ENCODE measurements at regions not wholly inside any gene's neighbourhood (a gene's known extent, or its start where the extent isn't known, plus 50 kb on each side); places are given as distances from the start of the nearest gene placed in this dataset.
"Not testable (repeated sequence)": the region's sequence is repeated elsewhere in the genome, so short reads cannot be mapped to it uniquely, and the experiment has no call there.

- Mint-ChIP-seq H3K4me1 (no peaks in the 10 kb centered on the region), H3K9me3 (peaks cover 1% of the 10 kb centered on the region), H3K27ac (no peak overlapping the region), H3K27me3 (ENCODE audit: insufficient read depth) (no peaks in the 10 kb centered on the region), H3K36me3 (ENCODE audit: low read depth) (no peaks in the 10 kb centered on the region), H3K4me3 (no peak overlapping the region)
- Histone ChIP-seq H3K36me3 (ENCODE audit: control insufficient read depth, insufficient read depth, low read length) (no peaks in the 10 kb centered on the region), H3K4me3 (ENCODE audit: low read length) (no peak overlapping the region), H3K27me3 (ENCODE audit: control insufficient read depth, insufficient read depth, low read length, poor library complexity, severe bottlenecking) (no peaks in the 10 kb centered on the region), H3K9ac (ENCODE audit: extremely low read depth, low read length, poor library complexity, severe bottlenecking) (no peak overlapping the region), H3K27ac (ENCODE audit: low read depth, low read length) (no peak overlapping the region), H3K9me3 (ENCODE audit: control insufficient read depth, low read length) (no peaks in the 10 kb centered on the region), H3K4me1 (ENCODE audit: control insufficient read depth, insufficient read depth, low read length) (no peaks in the 10 kb centered on the region)
- 93 to 100% methylated on average over 1 to 4 of the region's 4 CpGs for WGBS, 2 experiments (ENCODE audit: insufficient coverage in 1 of 2, insufficient read length in 1 of 2)
- no peak for TF ChIP-seq CTCF (conservative IDR thresholded peaks at IDR 0.05)
- no peak for DNase-seq
Measured at GRCh38 chr1:194060481-194060880, 874.1 kb upstream of the B3GALT2 start.

DNA sequence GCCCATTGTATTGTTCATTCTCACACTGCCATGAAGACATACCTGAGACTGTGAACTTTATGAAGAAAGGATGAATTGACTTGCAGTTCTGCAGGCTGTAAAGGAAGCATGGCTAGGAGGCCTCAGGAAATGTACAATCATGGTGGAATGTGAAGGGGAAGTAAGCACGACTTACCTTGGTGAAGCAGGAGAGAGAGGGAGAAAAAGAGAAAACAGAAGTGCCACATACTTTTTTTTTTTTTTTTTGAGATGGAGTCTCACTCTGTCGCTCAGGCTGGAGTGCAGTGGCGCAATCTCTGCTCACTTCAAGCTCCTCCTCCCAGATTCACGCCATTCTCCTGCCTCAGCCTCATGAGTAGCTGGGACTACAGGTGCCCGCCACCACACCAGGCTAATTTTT is 871.9 kb upstream of the B3GALT2 start:
- not testable (repeated sequence) for H3K27me3 ChIP-seq (ENCODE audit: control insufficient read depth, insufficient read depth, low read length, poor library complexity, severe bottlenecking); H3K4me3 ChIP-seq (ENCODE audit: low read length); H3K4me1 ChIP-seq (ENCODE audit: control insufficient read depth, insufficient read depth, low read length); H3K9ac ChIP-seq (ENCODE audit: extremely low read depth, low read length, poor library complexity, severe bottlenecking); H3K27me3 Mint-ChIP-seq (ENCODE audit: insufficient read depth); H3K27ac ChIP-seq (ENCODE audit: low read depth, low read length); H3K36me3 ChIP-seq (ENCODE audit: control insufficient read depth, insufficient read depth, low read length); DNase-seq; H3K9me3 Mint-ChIP-seq; H3K4me3 Mint-ChIP-seq; H3K27ac Mint-ChIP-seq; H3K9me3 ChIP-seq (ENCODE audit: control insufficient read depth, low read length); H3K36me3 Mint-ChIP-seq (ENCODE audit: low read depth); H3K4me1 Mint-ChIP-seq
- WGBS, 2 experiments (ENCODE audit: insufficient coverage in 1 of 2, insufficient read length in 1 of 2) = 96% methylated on average over 4 of the region's 5 CpGs; no CpG with 5 or more reads in 1 of the 2 experiments

DNA sequence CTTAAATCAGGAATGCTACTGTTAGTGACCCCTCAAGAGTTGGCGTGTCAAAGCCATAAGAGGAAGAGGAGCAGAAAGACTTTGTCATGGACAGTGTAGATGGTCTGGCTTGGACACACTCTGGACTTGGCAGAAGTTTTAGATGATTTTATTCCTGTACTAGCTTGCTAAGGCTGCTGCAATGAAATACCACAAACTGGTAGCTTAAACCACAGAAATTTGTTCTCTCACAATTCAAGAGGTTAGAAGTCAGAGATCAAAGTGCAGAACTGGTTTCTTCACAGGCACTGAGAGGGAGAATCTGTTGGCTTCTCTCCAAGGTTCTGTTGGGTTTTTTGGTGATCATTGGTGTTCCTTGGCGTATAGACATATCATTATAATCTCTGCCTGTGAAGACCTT is 869.8 kb upstream of the B3GALT2 start:
- Mint-ChIP-seq H3K27me3 (ENCODE audit: insufficient read depth) (no peaks in the 10 kb centered on the region), H3K9me3 (peaks cover 1% of the 10 kb centered on the region), H3K36me3 (ENCODE audit: low read depth) (no peaks in the 10 kb centered on the region), H3K27ac (no peak overlapping the region), H3K4me3 (no peak overlapping the region), H3K4me1 (no peaks in the 10 kb centered on the region)
- Histone ChIP-seq H3K4me1 (ENCODE audit: control insufficient read depth, insufficient read depth, low read length) (no peaks in the 10 kb centered on the region), H3K27me3 (ENCODE audit: control insufficient read depth, insufficient read depth, low read length, poor library complexity, severe bottlenecking) (no peaks in the 10 kb centered on the region), H3K36me3 (ENCODE audit: control insufficient read depth, insufficient read depth, low read length) (no peaks in the 10 kb centered on the region), H3K9ac (ENCODE audit: extremely low read depth, low read length, poor library complexity, severe bottlenecking) (no peak overlapping the region), H3K4me3 (ENCODE audit: low read length) (no peak overlapping the region), H3K9me3 (ENCODE audit: control insufficient read depth, low read length) (no peaks in the 10 kb centered on the region), H3K27ac (ENCODE audit: low read depth, low read length) (no peak overlapping the region)
- no peak for TF ChIP-seq CTCF (conservative IDR thresholded peaks at IDR 0.05)
- no peak for DNase-seq
- WGBS, 2 experiments (ENCODE audit: insufficient coverage in 1 of 2, insufficient read length in 1 of 2) = 60 to 93% methylated on average over 1 to 2 of the region's 2 CpGs

GRCh38 chr1:194055536-194055935 is 869.1 kb upstream of the B3GALT2 start:
- no peak for DNase-seq
- no peak overlapping the region for H3K9ac ChIP-seq (ENCODE audit: extremely low read depth, low read length, poor library complexity, severe bottlenecking)
- Mint-ChIP-seq H3K4me1 (no peaks in the 10 kb centered on the region), H3K36me3 (ENCODE audit: low read depth) (no peaks in the 10 kb centered on the region), H3K4me3 (no peak overlapping the region), H3K9me3 (peaks cover 1% of the 10 kb centered on the region), H3K27me3 (ENCODE audit: insufficient read depth) (no peaks in the 10 kb centered on the region), H3K27ac (no peak overlapping the region)
- no peak for TF ChIP-seq CTCF (conservative IDR thresholded peaks at IDR 0.05)
- no peaks in the 10 kb centered on the region for H3K4me1 ChIP-seq (ENCODE audit: control insufficient read depth, insufficient read depth, low read length)
- WGBS, 2 experiments (ENCODE audit: insufficient coverage in 1 of 2, insufficient read length in 1 of 2) = 78 to 85% methylated on average over 1 of the region's 1 CpG
- no peaks in the 10 kb centered on the region for H3K27me3 ChIP-seq (ENCODE audit: control insufficient read depth, insufficient read depth, low read length, poor library complexity, severe bottlenecking)
- H3K9me3 ChIP-seq (ENCODE audit: control insufficient read depth, low read length) = no peaks in the 10 kb centered on the region
- no peak overlapping the region for H3K27ac ChIP-seq (ENCODE audit: low read depth, low read length)
- no peak overlapping the region for H3K4me3 ChIP-seq (ENCODE audit: low read length)
- H3K36me3 ChIP-seq (ENCODE audit: control insufficient read depth, insufficient read depth, low read length) = no peaks in the 10 kb centered on the region
